Ureter (tissue), 1 donor: ENCODE measurements at regions not wholly inside any gene's neighbourhood (a gene's known extent, or its start where the extent isn't known, plus 50 kb on each side); places are given as distances from the start of the nearest gene placed in this dataset.

ENCODE experiments used
- DNase-seq: peaks from one replicate; pipeline ENCODE4 v3.0.0-alpha.2; 2020; ENCODE audit warnings: low spot score
- donor health status: DM: yes; HTN: yes; CAD: no.

DNA sequence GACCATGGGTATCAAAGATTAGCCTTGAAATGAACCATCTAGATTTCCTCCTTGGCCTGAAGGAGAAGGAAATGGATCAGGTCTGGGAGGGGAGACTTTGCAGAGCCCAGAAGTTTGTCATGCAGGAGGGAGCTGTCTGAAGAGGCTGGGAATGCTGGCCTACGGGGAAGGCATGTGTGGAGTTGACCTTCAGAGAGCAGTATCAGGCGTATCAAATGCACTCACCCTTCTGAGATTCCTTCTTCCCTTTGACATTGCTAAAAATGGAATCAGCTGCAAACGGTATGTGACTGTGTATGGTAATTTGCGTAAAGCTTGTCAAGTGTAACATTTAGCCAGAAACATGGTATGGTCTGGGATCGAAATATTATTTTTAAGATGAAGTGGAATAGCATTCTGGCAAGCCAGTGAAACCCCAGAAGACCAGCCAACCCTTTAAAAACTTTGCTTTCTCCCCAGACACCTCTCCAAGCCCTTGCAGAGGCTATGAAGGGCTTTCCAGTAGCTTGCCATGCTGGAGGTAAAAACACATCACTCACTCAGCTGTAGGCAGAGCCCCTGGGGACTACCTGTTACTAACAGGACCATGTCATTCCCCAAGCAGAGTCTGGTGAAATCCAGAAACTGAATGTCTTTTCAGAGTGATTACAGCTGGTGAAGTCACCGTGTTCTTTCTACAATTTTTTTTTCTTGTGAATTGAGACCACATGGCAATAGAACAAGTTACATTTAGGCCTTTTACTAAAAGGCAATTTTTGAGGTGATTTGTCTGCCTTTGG is 174.7 kb upstream of the SLC24A5 start:
- no peak for DNase-seq

DNA sequence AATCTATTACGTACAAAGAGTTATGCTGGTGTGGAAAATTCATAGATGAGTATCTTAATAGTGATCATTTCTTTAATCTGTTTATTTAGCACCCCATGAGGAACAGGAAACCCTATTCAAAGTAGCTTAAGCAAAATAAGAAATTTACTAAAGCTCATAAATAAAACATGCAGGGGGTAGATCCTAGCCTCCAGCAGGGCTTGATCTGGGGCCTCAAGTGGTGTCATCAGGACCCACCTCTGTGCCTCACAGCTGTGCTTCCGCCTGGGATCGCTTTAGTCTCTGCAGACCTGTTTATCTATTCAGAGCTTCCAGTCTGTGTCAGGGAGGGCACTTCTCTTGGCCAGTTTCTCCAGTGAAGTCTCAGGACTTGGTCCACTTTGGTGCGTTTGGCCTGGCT is 171.0 kb upstream of the SLC24A5 start:
- no peak for DNase-seq

DNA sequence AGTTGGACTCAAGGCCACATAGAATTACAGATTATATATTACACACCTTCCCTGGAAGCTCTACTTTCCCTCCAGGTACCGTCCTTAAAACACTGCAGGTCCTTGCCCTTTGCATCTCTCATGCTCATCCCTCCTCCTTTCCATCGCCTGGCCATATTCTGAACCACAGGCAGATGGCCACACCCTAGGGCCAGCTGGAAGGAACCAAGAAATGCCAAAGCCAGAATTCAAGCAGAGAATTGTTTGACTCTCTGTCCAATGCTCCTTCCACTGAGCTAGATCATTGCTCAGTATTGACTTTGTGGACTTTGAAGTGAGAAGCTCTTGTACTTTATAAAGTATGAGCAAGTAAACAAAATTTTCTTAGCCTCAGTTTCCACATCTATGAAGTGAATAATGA is 170.3 kb upstream of the SLC24A5 start:
- DNase-seq: no peak

DNA sequence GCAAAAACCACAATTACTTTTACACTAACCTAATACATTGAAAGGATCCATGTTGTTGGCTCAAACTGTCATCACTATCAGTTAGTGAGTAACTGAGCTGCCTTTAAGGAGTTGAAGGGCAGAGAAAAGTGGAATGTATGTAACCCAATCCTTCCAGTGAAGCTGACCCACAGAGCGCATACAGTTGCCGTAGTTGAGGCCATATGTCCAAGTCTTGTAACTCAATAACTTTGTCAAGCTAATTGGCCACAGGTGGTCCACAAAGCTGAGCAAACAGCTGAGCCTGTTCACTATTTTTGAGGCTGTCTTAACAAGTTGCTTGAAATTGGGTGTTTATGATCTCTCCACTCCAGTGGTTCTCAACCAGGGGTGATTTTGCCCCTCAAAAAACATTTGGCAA is 169.0 kb upstream of the SLC24A5 start:
- no peak for DNase-seq

DNA sequence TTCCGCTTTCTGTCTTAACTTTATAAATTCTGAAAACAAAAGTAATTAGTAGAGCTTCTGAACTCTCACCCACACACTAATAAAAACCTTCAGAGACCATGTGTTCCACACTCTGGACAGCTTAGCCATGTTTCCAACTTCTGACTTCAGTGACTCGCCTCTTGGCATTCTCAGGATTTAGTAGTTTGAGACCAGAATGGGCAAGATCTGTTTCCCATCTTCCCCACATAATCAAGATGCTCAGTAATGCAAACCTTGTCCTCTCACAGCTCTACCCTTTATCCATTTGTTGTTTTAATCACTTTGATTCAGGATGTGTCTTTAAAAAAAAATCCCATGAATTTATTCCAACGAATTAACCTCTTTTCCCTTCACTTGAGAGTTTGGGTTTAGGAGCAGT is 166.6 kb upstream of the SLC24A5 start:
- DNase-seq: no peak

DNA sequence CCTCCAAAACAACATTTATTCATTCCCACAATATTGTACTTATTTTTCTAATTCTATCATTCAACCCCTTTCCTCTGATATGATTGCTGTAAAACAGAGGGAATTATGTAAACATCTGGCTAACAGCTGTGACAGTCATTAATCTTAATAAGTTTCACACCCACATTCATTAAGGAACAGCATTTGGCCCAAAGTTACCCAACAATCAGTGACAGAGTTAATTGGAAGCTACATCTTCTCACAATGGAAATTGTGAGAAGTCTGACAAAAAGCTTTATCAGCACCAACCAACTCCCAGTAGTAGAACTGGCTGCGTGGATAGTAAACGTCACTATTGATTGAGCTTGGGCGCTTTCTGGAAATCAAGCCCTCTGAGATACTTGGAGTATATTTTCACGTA is 165.8 kb upstream of the SLC24A5 start:
- no peak for DNase-seq

DNA sequence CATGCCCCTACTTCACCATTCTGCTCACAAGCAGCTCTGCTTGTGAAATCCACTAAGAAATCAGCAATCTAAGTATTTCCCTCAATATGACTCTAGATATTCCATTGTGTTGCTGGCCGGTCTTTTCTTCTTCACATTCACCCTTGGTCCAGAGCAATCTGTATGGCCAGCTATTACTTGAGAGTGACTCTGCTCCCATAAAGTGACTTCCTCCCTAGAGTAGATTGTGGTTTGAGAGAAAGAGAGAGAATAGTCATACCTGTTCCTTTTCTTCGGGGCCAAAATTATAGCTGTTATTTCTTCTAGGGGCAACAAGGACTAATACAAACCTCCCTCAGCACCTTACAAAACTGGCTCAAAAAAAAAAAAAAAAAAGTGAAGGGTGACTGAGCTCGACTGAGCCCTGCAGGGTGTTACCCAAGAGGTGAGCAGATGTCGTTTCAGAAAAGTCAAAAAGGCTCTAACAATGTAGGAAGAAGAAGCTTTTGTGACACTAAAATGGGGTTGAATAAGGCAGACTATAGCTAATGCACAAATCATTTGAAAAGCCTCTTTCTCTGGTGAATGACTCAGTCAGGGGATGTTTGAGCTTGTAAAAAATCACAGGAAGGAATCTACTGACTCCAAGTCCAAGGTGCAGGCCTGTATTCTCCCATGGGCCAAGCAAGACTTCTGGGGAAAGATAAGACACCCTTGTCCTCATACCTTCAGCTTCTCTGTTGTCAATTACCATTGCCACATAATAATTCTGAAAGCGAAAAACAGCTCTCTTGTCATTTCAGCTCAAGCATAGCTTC is 161.0 kb upstream of the SLC24A5 start:
- DNase-seq: no peak

DNA sequence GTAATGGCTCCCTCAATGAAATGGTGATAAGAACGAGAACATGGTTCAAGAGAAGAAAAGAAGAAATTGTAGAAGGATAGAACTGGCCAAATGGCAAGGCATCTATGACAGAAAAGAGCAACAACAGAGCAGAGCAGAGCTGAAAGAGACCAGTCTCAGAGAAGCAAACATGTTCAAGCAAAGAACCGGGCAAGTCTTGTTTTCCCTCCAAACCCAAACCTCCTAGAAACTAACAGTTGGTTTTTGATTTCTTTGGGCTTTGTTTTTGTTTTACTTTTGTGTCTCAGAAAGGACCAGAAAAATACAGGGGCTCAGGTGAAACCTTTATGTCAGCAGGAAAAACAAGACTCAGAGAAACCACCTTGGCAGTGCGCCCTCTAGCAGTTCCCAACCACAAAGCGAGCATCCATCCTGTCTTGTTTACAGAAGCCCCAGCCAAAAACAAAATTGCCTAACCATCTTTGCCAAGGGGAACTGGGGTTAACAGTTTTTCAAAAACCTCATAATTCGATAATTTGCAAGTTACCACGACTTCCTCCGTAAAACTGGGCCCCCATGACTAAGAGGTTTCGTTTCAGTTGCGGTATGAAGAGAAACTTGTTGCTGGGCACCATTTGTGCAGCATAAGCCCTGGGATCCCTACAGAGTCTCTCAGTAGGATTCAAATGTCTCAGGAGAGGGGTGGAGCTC is 159.2 kb upstream of the SLC24A5 start:
- DNase-seq: no peak

DNA sequence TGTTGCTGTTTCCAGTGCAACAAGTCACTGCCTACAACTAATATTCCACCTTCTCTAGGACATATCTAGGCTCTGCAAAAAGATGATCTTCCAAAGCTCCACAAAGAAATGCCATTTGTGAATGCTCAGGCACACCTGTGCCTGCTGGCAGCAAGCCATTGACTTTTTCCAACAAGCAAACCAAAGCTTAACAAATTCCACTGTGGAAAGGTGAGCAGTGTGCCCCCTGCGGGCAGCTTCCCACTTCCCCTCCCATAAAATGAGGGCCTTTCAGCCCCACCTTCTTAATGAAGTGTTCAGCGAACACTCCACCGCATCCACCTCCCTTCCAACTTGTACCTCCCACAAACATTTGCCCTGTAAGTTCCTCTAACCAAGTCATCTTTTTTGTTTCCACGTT is 157.5 kb upstream of the SLC24A5 start:
- DNase-seq: no peak

DNA sequence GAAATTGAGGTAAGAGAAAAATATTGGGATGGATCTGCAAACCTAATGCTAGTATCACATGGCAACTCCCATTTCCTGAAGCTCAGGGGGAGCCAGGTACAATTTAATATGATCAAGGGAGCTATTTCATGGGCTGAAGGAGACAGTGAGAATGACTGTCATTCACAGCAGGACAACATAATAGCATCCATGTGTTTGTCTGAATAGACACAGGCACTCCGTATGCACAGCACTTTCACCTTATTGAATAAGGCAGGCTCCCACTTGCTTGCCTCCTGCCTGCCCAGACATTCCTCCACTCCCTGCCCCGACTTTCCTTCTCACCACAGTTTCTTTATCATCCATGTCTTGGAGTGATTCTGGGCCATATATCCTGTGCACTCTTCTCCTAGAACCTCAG is 156.6 kb upstream of the SLC24A5 start:
- no peak for DNase-seq

DNA sequence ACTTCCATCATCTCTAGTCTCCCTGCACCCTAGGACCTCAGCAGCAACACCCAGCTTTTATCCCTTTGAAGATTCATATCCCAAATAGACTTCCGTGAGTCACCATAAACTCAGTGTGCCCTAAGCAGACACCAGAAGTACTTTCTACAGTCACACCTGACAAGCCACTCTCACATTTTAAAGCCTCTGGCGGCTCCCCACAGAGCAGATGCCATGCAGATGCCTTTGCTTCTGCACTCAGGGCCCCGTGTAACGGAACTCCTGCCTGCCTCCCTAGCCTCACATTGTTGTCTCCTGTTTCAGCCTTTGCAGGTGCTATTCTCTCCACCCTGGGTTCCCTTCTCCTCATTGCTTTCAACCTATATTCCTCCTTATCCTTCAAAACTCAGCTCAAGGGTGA is 155.5 kb upstream of the SLC24A5 start:
- no peak for DNase-seq

DNA sequence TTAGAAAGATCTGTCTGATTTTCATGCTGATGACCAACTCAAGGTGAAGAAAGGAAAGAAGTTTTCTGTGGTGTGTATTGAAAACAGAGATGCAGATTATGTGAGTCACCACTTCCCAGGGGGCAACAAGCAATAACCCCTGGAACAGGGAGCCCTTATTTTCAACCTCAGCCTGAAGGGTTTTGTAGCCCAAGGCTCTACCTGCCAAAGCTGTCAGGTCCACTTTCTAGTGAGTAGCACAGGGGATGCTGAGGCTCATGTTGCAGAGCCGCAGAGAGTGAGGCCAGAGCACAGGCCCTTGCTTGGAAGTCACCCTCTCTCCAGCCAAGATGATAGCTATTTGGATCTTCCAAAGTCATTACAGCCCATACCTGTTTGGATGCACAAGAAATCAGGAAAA is 152.2 kb upstream of the SLC24A5 start:
- DNase-seq: no peak

DNA sequence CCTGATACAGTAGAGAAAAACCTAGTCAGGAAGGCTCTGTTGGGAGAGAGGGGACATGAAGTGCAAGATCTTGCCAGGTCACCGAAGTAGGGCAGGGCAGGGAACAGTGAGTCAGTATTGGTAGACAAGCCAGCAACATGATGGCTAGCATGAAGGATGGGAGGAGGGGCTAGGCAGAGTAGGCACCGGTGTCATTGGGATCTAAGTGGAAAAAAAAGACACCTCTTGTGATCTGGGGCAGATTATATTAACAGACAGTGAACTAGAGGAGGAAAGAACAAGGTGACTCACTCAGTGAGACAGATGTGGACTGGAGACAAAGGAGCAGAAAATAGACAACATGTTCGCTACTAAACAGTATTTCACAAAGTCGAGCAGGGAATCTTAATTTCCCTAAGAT is 149.2 kb upstream of the SLC24A5 start:
- DNase-seq: no peak

DNA sequence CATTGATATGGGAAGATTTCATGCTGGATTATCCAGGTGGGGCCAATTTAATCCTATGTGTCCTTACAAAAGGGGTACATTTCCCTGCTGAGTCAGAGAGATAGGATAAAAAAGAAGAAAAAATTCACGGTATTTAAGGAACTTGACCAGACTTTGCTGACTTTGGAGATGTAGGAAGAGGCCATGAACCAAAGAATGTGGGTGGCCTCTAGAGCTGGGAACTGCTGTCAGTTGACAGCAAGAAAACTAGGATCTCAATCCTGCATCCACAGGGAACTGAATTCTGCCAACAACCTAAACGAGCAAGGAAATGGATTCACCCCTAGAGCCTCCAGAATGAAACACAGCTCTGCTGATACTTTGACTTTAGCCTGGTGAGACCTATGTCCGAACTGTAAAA is 148.1 kb upstream of the SLC24A5 start:
- no peak for DNase-seq

DNA sequence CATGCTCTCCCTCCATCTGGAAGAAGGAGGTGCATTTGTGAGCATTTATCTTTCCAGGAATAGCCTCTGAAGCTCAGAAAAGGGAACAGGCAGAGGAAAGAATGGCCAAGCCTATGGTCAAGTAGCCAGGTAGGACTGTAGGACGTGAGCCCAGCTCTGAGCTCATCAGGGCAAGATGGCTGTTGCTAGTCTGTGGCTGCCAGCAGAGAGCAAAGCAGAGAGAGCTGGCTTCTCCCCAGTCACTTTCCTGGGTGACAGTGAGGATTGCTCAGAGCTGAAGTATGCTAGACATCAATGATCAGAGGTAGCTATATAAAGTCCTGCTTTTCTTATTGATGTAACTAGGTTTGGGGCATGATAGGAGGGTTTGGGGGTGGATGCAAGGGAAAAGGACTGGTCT is 146.1 kb upstream of the SLC24A5 start:
- DNase-seq: no peak

DNA sequence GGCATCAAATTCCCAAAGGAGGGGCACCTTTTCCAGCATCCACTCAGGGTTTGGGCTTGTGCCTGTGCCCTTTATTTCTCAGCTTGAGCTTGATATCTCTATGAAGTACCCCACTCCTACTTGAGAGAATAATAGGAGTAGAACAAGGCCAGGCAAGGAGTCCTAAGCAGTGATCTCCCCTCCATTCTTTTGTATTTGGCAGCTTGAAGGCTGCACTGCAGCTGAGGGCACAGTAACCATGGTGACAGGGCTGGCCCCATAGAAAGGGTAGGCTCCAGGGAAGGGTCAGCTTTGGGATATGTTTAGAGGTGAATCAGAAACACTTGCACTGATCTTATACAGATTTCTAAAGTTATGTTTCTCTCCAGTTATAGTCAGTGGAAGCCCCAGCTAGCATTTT is 145.4 kb upstream of the SLC24A5 start:
- no peak for DNase-seq

DNA sequence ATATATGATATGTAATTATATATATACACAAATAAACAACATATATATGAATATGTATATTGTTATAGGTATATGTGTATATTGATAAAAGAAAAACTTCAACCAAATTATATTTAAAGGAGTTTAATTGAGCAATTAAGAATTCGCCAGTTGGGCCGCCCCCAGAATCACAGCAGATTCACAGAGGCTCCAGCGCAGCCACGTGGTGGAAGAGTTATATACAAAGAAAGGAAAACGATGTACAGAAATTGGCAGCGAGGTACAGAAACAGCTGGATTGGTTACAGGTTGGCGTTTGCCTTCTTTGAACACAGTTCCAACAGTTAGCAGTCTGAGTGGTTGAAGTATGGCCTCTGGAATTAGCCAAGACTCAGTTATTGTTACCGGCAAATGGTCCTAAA is 137.3 kb upstream of the SLC24A5 start:
- no peak for DNase-seq

DNA sequence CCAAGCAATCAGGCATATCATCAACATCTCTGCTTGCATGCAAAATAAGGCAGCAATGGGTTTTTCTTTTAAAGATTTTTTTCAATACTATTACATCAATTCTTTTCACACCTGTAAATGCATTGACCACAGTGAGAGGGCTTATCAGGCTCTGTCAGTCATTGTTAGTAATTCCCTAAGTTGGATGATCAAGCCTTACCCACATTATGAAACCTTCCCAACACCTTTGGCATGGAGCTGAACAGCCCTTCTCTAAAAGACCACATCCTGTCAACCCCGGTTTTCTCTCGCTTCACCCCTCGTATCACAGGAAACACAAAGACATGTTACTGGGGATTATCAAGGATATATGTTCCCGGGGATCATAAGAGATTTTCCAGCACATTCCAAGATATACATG is 135.2 kb upstream of the SLC24A5 start:
- DNase-seq: no peak

DNA sequence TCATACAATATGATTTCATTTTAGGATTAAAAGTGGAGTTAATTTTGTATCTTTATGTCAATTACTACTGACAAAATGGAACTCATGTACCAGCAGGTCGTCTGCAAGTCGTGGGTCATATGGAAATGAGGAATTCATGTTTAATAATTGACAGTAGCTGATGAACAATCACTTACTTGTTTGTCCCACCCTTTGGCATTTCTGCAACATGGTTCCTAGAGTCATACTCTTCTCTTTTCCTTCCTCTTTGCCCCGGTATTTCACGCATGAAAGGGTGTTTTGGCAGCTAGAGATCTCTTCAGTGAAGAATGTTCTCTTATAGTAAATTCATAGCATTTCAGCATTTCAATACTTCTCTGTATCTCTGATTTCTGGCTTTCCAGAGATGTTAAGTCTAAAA is 133.3 kb upstream of the SLC24A5 start:
- DNase-seq: no peak

DNA sequence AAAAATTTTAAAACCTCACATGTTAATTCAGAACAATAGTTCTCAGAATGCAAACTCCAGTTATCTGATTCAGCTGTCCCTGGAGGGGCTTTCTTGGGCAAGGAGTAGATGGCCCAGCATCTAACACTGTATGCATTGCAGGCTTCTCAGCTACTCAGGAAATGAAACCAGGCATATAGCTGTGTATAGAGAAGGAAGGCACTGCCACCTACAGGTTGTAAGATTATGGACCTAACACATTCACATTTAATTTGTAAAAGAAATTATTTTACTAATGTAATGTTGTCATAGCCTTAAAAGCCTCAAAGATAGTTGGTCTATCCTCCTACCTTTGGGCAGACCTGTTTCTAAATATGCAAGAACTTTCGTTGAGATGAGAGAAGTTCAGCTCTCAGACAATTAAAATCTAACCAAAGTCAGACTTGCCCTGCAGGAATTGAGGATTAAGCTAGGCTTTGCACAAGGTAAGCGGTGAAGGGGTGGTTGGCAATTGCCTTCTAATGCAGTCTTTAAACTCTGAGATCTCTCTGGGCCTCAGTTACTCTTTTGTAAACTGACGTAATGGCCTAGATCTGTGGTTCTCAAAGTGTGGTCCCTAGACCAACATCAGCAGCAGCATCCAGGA is 132.8 kb upstream of the SLC24A5 start:
- no peak for DNase-seq

DNA sequence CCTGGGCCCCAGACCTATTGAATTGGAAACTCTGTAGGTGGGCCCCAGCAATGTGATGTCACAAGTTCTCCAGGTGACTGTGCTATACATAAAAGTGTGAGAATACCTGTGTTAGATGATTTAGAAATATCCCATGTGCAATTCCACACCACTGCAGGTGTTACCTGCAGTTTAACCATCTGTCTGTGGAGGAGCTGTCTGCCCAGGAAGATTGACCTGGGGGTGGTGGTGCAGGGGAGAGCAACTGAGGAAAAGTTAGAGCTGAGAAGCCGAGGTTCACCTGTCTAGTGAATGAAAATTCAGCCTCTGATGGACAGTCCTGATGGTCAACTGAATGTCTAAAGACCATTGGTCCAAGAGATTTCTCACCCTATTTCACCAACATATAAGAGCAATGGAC is 132.2 kb upstream of the SLC24A5 start:
- no peak for DNase-seq

DNA sequence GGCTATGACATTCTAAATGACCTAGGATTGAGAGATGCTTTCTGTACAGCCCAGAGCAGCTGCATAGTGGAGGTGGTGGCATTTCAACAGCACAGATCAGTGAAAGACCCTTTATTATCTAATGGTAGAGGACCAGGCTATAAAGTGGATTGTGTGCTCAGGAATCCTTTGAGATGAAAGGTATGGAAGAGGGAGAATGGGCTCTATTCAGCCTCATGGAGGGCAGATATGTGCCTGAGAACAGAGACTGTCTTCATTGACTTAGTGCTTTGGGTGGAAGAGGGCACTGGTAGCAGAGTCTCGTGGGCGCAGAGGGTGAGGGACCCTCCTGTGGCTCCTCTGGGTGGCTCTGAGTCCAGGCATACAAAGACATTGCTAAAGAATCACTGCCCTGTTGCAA is 130.0 kb upstream of the SLC24A5 start:
- no peak for DNase-seq

DNA sequence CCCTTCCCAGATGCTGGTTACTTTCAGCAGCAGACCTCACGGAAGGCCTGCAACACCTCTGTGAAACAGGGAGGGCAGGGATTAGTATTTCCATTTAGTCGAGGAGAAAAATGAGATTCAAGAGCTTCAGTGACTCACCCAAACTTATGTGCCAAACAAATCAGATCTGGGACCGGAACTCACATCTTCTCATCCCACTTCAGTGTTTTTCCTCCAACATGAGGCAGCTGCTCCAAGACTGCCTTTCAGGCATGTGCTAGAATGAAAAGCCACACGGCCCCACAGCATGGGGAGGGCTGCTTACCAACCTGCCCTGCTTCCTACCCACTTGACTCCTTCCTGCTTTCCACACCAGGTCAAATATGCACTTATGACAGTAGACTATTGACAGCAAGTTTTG is 129.4 kb upstream of the SLC24A5 start:
- DNase-seq: no peak
